ENCODE measurements at regions not wholly inside any gene's neighbourhood (a gene's known extent, or its start where the extent isn't known, plus 50 kb on each side); places are given as distances from the start of the nearest gene placed in this dataset.

GRCh38 chr13:90302107-90302506 lies 1045.4 kb upstream of the MIR17HG start:
- TF ChIP-seq CTCF (IDR thresholded peaks at IDR 0.05): no peak
- no peak for TF ChIP-seq POLR2A (IDR thresholded peaks at IDR 0.05)
- no peak for TF ChIP-seq EP300 (IDR thresholded peaks at IDR 0.05)

All from ovary (tissue), 3 donors.